C4-2B (cell line): ENCODE measurements at regions not wholly inside any gene's neighbourhood (a gene's known extent, or its start where the extent isn't known, plus 50 kb on each side); places are given as distances from the start of the nearest gene placed in this dataset.

ENCODE experiments used
- ZFX ChIP-seq: fragments of 450-650 bp; IDR thresholded peaks from 2 replicates; pipeline ENCODE4 v1.6.1; 2017
- TF ChIP-seq, protein P1 (sequence below): fragments of 450-650 bp; conservative IDR thresholded peaks from 2 replicates; pipeline ENCODE4 v1.5.1; 2017; ENCODE audit warnings: mild to moderate bottlenecking

- TF ChIP-seq, protein P1, sequence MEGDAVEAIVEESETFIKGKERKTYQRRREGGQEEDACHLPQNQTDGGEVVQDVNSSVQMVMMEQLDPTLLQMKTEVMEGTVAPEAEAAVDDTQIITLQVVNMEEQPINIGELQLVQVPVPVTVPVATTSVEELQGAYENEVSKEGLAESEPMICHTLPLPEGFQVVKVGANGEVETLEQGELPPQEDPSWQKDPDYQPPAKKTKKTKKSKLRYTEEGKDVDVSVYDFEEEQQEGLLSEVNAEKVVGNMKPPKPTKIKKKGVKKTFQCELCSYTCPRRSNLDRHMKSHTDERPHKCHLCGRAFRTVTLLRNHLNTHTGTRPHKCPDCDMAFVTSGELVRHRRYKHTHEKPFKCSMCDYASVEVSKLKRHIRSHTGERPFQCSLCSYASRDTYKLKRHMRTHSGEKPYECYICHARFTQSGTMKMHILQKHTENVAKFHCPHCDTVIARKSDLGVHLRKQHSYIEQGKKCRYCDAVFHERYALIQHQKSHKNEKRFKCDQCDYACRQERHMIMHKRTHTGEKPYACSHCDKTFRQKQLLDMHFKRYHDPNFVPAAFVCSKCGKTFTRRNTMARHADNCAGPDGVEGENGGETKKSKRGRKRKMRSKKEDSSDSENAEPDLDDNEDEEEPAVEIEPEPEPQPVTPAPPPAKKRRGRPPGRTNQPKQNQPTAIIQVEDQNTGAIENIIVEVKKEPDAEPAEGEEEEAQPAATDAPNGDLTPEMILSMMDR, result no peak
- TF ChIP-seq ZFX, result no peak
These were observed 85.5 kb upstream of the NUDT4 start for GRCh38 chr12:93292213-93292612.
